SJSA1 (cell line): ENCODE measurements at regions not wholly inside any gene's neighbourhood (a gene's known extent, or its start where the extent isn't known, plus 50 kb on each side); places are given as distances from the start of the nearest gene placed in this dataset.
"Not testable (repeated sequence)": the region's sequence is repeated elsewhere in the genome, so short reads cannot be mapped to it uniquely, and the experiment has no call there.

Experiments
- DNase-seq, 2 experiments: peaks; one replicate each; pipeline ENCODE4 v3.0.0-alpha.2; 2015 to 2020; ENCODE audit warnings: low spot score in 2 of 2, low read depth in 1 of 2
- H3K27ac ChIP-seq: fragments of 250-450 bp; sonication (Bioruptor Pico); 2 replicates; pipeline ENCODE4 v1.5.1; 2020; ENCODE audit warnings: mild to moderate bottlenecking, moderate library complexity
- H3K27me3 ChIP-seq: fragments of 250-450 bp; sonication (Bioruptor Pico); replicated peaks from 2 replicates; pipeline ENCODE4 v1.5.1; 2020; ENCODE audit warnings: mild to moderate bottlenecking, moderate library complexity
- H3K36me3 ChIP-seq: fragments of 250-450 bp; sonication (Bioruptor Pico); 2 replicates; pipeline ENCODE4 v1.5.1; 2020; ENCODE audit warnings: mild to moderate bottlenecking
- H3K4me1 ChIP-seq: fragments of 250-450 bp; sonication (Bioruptor Pico); replicated peaks from 2 replicates; pipeline ENCODE4 v1.6.1; 2021; ENCODE audit warnings: mild to moderate bottlenecking
- H3K4me3 ChIP-seq: fragments of 250-450 bp; sonication (Bioruptor Pico); 2 replicates; pipeline ENCODE4 v1.5.1; 2020; ENCODE audit warnings: mild to moderate bottlenecking
- H3K9me3 ChIP-seq: fragments of 250-450 bp; sonication (Bioruptor Pico); replicated peaks from 2 replicates; pipeline ENCODE4 v1.5.1; 2020; ENCODE audit warnings: mild to moderate bottlenecking

GRCh38 chr3:89533275-89533674 is 425.9 kb downstream of the EPHA3 start:
- H3K9me3 ChIP-seq, result no peaks in the 10 kb centered on the region
- H3K27ac ChIP-seq, result no peak overlapping the region
- no peaks in the 10 kb centered on the region for H3K4me1 ChIP-seq
- H3K4me3 ChIP-seq, result no peak overlapping the region
- DNase-seq, result no peak
- no peaks in the 10 kb centered on the region for H3K36me3 ChIP-seq
- H3K27me3 ChIP-seq, result no peaks in the 10 kb centered on the region

DNA sequence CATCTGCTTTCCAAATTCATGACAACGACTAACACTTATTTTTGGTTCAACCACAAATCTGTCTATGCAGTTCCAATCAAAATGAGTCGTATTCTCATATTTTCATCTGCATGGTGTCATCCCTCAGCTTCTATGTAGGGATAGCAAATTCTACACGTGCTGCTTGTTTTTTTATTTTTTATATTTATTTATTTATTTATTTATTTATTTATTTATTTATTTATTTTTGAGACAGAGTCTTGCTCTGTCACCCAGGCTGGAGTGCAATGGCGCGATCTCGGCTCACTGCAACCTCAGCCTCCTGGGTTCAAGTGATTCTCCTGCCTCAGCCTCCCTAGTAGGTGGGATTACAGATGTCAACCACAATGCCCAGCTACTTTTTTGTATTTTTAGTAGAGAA is 447.2 kb downstream of the EPHA3 start:
- H3K36me3 ChIP-seq, H3K4me3 ChIP-seq, H3K27me3 ChIP-seq, H3K27ac ChIP-seq, DNase-seq, H3K4me1 ChIP-seq, H3K9me3 ChIP-seq: not testable (repeated sequence)

GRCh38 chr3:89558711-89559110 is 451.3 kb downstream of the EPHA3 start:
- Histone ChIP-seq H3K4me3 (no peak overlapping the region), H3K9me3 (no peaks in the 10 kb centered on the region), H3K36me3 (no peaks in the 10 kb centered on the region), H3K4me1 (no peaks in the 10 kb centered on the region), H3K27ac (no peak overlapping the region), H3K27me3 (no peaks in the 10 kb centered on the region)
- no peak for DNase-seq

- Histone ChIP-seq H3K4me3 (no peak overlapping the region), H3K27ac (no peak overlapping the region), H3K4me1 (no peaks in the 10 kb centered on the region), H3K9me3 (no peaks in the 10 kb centered on the region), H3K27me3 (no peaks in the 10 kb centered on the region), H3K36me3 (no peaks in the 10 kb centered on the region)
- DNase-seq, result no peak
Observed at GRCh38 chr3:89560568-89560967, 453.1 kb downstream of the EPHA3 start.

DNA sequence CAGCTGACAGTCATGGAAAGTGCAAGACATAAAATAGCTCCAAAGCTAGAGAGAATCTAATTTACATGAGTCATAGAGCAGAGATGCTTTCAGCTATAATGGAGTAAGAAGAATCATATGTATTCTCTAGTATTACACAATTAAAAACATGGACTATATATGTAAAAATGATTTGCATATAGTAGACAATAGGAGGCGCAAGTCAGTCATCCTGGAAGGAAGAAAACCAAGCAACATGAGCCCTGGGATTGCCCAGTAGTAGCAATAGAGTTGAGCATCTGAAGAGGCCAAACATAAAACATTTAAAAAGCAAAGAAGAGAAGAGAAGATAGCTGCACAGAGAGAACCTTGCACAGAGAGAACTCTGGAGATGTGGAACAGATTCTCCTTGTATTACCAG is 455.0 kb downstream of the EPHA3 start:
- H3K9me3 ChIP-seq, result no peaks in the 10 kb centered on the region
- no peaks in the 10 kb centered on the region for H3K4me1 ChIP-seq
- no peak overlapping the region for H3K27ac ChIP-seq
- no peak for DNase-seq
- no peaks in the 10 kb centered on the region for H3K36me3 ChIP-seq
- H3K27me3 ChIP-seq, result no peaks in the 10 kb centered on the region
- H3K4me3 ChIP-seq, result no peak overlapping the region

DNA sequence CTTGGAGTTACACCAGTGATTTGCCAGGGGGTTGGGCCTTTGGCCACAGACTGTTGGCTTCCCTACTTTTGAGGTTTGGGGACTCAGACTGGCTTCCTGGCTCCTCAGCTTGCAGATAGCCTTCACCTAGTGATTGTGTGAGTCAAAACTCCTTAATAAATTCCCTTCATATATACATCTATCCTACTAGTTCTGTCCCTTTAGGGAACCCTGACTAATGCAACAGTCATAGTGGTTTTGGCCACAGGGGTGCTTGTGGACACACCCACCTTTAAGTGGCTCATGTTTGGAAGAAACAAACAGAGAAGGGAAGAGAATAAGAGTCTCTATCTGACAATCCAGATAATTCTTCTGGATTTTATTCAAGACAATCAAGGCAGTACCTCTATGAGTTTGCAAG is 457.7 kb downstream of the EPHA3 start:
- no peaks in the 10 kb centered on the region for H3K4me1 ChIP-seq
- DNase-seq, result no peak
- H3K4me3 ChIP-seq, result no peak overlapping the region
- no peaks in the 10 kb centered on the region for H3K9me3 ChIP-seq
- no peaks in the 10 kb centered on the region for H3K36me3 ChIP-seq
- no peaks in the 10 kb centered on the region for H3K27me3 ChIP-seq
- no peak overlapping the region for H3K27ac ChIP-seq

DNA sequence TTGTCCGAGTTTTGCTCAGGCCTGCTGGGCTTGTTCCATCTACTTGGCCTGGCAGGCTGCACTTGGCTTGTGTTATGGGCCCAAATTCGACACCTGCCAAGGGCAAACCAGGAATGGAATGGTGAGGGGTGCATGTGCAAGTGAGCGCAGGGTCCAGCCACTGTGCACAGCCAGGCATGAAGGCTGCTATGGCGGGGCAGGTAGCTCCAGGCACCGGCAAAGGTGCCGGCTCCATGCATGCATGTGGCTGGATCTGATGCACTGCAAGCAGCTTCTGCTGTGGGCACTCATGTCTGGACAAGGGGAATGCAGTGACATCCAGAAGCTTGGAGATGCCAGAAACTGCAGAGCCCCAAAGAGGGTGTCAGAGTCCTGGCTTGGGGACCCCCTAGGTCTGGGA is 463.0 kb downstream of the EPHA3 start:
- Histone ChIP-seq H3K9me3 (no peaks in the 10 kb centered on the region), H3K27me3 (no peaks in the 10 kb centered on the region), H3K36me3 (no peaks in the 10 kb centered on the region), H3K4me3 (no peak overlapping the region), H3K4me1 (no peaks in the 10 kb centered on the region), H3K27ac (no peak overlapping the region)
- no peak for DNase-seq

DNA sequence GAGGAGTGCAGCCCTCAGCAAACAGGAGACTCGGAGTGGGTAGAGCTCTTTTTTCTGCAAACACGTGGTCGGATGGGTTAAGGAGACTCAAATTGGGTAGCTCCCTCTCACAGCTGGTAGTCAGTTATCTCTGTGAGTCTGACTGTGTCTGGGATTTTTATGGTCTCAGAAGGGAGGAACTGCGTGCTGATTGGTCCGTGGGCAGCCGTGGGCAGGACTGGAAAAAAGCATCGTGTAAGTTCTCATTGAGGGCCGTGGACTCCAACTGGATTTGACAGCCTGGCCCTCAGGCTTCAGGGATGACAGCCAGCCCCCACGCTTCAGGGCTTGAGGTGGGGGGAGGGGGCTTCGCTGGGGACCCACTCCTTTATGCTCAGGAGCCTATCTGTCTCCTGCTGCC is 463.9 kb downstream of the EPHA3 start:
- Histone ChIP-seq H3K36me3 (no peaks in the 10 kb centered on the region), H3K4me1 (no peaks in the 10 kb centered on the region), H3K9me3 (no peaks in the 10 kb centered on the region), H3K4me3 (no peak overlapping the region), H3K27ac (no peak overlapping the region), H3K27me3 (no peaks in the 10 kb centered on the region)
- no peak for DNase-seq

- Histone ChIP-seq H3K27ac (no peak overlapping the region), H3K4me3 (no peak overlapping the region), H3K9me3 (no peaks in the 10 kb centered on the region), H3K27me3 (no peaks in the 10 kb centered on the region), H3K36me3 (no peaks in the 10 kb centered on the region), H3K4me1 (no peaks in the 10 kb centered on the region)
- DNase-seq, result no peak
Observed at GRCh38 chr3:89571707-89572106, 464.3 kb downstream of the EPHA3 start.

- no peak for DNase-seq
- Histone ChIP-seq H3K4me3 (no peak overlapping the region), H3K27ac (no peak overlapping the region)
Observed at GRCh38 chr3:89572261-89572660, 464.8 kb downstream of the EPHA3 start.

DNA sequence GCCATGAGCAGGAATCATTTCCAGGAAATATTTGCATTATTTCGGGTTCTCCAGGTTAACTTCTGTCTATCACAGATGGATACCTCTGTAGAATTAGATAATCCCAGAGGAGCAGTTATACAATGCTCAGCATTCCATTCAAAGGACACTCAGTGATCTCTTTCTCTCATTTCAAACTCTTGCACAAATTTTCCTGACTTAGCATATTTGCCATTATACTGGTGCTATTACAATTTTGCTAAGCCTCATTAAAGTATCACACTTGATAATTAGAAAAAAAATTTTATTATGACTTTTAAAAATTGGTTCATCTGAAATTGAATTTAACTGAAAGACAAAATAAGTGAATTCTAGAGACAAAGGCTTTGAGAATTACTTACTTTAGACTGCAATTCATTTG is 469.0 kb downstream of the EPHA3 start:
- no peaks in the 10 kb centered on the region for H3K9me3 ChIP-seq
- H3K27ac ChIP-seq, result no peak overlapping the region
- no peak for DNase-seq
- no peaks in the 10 kb centered on the region for H3K36me3 ChIP-seq
- no peaks in the 10 kb centered on the region for H3K27me3 ChIP-seq
- no peak overlapping the region for H3K4me3 ChIP-seq
- H3K4me1 ChIP-seq, result no peaks in the 10 kb centered on the region

More at GRCh38 chr3:89572261-89572660, 464.8 kb downstream of the EPHA3 start:
- no peaks in the 10 kb centered on the region for H3K4me1 ChIP-seq
- H3K9me3 ChIP-seq, result no peaks in the 10 kb centered on the region
- H3K27me3 ChIP-seq, result no peaks in the 10 kb centered on the region
- no peaks in the 10 kb centered on the region for H3K36me3 ChIP-seq

DNA sequence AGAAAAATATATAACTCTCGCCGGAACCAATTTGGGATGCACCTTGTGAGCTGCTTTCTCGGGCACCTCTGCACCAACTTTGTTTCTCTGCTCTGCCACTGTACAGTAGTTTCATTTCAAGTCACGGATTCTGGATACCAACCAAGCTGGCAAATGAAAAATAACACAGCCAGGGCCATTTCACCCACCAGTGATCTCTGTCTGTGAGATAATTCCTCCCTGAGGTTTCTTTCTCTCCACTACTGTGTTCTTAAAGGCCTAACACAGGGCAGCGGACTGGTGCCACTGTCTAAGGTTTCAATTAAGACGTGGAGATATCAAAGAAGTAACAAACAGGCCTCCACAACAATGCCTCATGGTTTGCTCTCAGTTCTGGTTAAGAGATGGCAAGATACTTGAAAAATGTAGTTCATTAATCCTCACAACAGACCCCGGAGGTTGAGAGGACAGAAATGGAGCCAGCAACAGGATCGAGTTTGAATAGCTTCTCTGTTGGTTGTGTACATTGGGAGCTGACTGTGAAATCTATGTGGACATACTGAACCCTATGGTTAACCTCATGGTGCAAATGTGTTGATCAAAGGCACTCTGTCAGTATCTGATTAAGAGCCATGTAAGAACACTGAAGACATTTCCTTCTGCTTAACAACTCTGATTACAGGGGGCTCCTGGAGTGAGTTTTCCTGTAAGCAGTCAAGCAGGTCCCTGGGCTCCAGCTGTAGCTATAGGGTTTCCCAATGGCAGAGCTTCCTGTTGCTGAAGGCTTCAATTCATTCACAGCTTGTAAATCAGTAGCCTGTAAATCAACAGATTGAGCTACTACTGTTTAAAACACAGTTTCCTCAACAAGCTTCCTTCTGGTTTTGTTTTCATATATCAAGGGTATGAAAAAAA is 470.5 kb downstream of the EPHA3 start:
- Histone ChIP-seq H3K27ac (no peak overlapping the region), H3K9me3 (no peaks in the 10 kb centered on the region), H3K36me3 (no peaks in the 10 kb centered on the region), H3K4me3 (no peak overlapping the region), H3K4me1 (no peaks in the 10 kb centered on the region), H3K27me3 (no peaks in the 10 kb centered on the region)
- DNase-seq, result no peak

GRCh38 chr3:89580859-89581258 is 473.4 kb downstream of the EPHA3 start:
- Histone ChIP-seq H3K36me3 (no peaks in the 10 kb centered on the region), H3K27ac (no peak overlapping the region), H3K9me3 (no peaks in the 10 kb centered on the region), H3K27me3 (no peaks in the 10 kb centered on the region), H3K4me1 (no peaks in the 10 kb centered on the region), H3K4me3 (no peak overlapping the region)
- no peak for DNase-seq

- no peak overlapping the region for H3K27ac ChIP-seq
- no peaks in the 10 kb centered on the region for H3K9me3 ChIP-seq
- no peaks in the 10 kb centered on the region for H3K27me3 ChIP-seq
- DNase-seq, result no peak
- H3K4me1 ChIP-seq, result no peaks in the 10 kb centered on the region
- H3K36me3 ChIP-seq, result no peaks in the 10 kb centered on the region
- no peak overlapping the region for H3K4me3 ChIP-seq
Observed at GRCh38 chr3:89584398-89584797, 477.0 kb downstream of the EPHA3 start.

DNA sequence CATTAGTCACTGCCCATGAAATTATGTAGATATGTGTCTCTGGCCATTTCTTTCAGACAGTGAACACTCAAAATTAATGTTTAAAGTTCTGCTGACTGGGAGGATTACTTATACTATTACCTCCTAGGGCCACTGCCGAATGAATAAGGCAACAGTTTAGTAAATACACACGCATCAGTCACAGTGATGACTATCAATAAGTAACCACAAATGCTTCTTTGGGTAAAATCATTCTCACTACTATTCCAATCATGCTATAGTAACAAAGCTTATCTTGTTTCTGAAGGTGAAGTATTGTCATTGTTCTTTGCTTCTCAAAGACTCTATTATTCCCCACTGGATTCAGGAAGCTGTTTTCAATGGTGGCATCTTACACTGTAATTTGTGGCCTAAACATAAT is 478.8 kb downstream of the EPHA3 start:
- H3K4me1 ChIP-seq, result no peaks in the 10 kb centered on the region
- no peak overlapping the region for H3K4me3 ChIP-seq
- H3K27ac ChIP-seq, result no peak overlapping the region
- no peaks in the 10 kb centered on the region for H3K27me3 ChIP-seq
- DNase-seq, result no peak
- no peaks in the 10 kb centered on the region for H3K36me3 ChIP-seq
- no peaks in the 10 kb centered on the region for H3K9me3 ChIP-seq
